Activated naive CD4-positive, alpha-beta T cell treated with anti-CD3 and anti-CD28 coated beads for 36 hours (primary cell): ENCODE measurements at regions not wholly inside any gene's neighbourhood (a gene's known extent, or its start where the extent isn't known, plus 50 kb on each side); places are given as distances from the start of the nearest gene placed in this dataset.

Experiments
- CTCF ChIA-PET: fragments of 350-600 bp; sonication (Branson Sonifier 250); formaldehyde crosslinking; loops from one replicate; lab custom pipeline; 2021; ENCODE audit warnings: antibody characterized with exemption; lab: Charles Lee
- DNase-seq: peaks from one replicate; pipeline ENCODE4 v3.0.0-alpha.2; 2020
- H3K27ac Mint-ChIP-seq: one replicate; pipeline ENCODE4 v1.8.0; 2021; ENCODE audit warnings: mild to moderate bottlenecking, mixed read lengths
- H3K27me3 Mint-ChIP-seq: one replicate; pipeline ENCODE4 v1.8.0; 2021; ENCODE audit warnings: low read depth, mixed read lengths
- H3K36me3 Mint-ChIP-seq: one replicate; pipeline ENCODE4 v1.8.0; 2021; ENCODE audit warnings: low read depth, mixed read lengths
- H3K4me1 Mint-ChIP-seq: one replicate; pipeline ENCODE4 v1.8.0; 2021; ENCODE audit warnings: low read depth, mixed read lengths
- H3K4me3 Mint-ChIP-seq: one replicate; pipeline ENCODE4 v1.8.0; 2021; ENCODE audit warnings: mild to moderate bottlenecking, moderate library complexity, mixed read lengths
- H3K9me3 Mint-ChIP-seq: one replicate; pipeline ENCODE4 v1.8.0; 2021; ENCODE audit warnings: mixed read lengths
- intact Hi-C: fragments of 100-400 bp; cut with micrococcal nuclease; formaldehyde crosslinking; loops from one replicate; pipeline ENCODE4 v1.15.1; 2023

DNA sequence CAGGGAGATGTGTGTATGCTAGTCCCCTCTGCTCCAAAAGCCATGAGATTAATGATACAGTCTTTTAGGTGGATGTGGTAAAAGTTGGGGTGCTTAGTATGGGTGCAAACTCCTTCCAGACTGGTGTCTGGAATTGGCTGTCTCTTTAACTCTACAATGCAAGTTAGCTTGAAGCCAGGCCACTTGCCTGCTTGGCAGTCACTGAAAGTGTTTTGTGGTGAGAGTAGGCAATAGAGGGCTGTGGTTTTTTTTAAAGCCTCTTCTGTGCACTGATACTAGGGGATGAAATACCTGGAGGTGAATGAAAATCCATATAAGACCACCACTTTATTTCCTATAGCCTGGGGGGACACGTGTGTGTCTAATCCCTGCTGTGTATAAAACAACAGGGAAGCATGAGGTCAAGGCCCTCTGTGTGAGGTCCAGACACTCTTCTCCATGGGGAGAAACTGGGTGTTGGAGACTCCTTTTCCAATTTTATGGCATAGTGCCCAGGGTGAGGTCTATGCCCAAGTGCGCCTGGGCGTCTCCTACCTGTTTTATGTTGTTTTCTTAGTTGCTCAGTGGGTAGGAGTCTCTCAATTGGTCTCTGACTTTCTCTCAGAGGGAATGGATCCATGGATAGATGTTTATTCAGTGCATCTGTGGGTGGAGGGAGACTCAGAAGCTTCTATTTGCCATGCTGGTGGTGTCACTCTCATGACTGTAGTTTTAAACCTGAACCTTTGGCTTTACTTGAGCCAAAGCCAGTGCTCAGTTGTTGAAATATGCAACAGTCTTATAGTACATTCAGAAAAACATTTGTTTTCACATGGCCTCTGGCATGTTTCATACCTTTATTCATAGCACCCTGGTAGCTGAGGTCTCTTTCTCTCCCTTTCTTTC, 327.8 kb upstream of the ATP11B start:
- CTCF ChIA-PET = no interaction called here
- H3K27ac Mint-ChIP-seq = no peak overlapping the region

DNA sequence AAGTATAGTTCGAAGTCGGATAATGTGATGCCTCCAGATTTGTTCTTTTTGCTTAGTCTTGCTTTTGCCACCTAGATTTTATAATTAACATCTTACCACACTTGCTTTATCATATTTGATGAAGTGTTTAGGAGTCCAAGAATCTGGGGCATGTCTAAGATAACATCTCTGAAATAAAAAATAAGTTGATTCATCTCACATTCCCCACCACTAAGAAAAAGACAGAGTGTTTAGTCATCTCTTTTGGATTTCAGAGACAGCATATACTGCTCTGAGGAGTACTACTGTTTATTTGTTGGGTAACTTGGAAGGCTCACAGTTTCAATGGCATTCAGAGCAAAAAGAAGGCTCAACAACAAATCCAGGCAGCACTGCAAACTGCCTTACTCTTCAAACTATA, 324.2 kb upstream of the ATP11B start:
- no peak for DNase-seq
- Mint-ChIP-seq H3K4me3 (no peak overlapping the region), H3K27ac (no peak overlapping the region), H3K9me3 (no peaks in the 10 kb centered on the region), H3K27me3 (no peaks in the 10 kb centered on the region), H3K4me1 (no peaks in the 10 kb centered on the region), H3K36me3 (no peaks in the 10 kb centered on the region)
- CTCF ChIA-PET = no interaction called here
- intact Hi-C loops = no loop called here

More for the DNA sequence above, 327.8 kb upstream of the ATP11B start:
- H3K4me3 Mint-ChIP-seq = no peak overlapping the region
- no peaks in the 10 kb centered on the region for H3K36me3 Mint-ChIP-seq
- no peaks in the 10 kb centered on the region for H3K4me1 Mint-ChIP-seq
- H3K9me3 Mint-ChIP-seq = no peaks in the 10 kb centered on the region
- no peak for DNase-seq
- intact Hi-C loops = no loop called here
- peaks cover 3% of the 10 kb centered on the region for H3K27me3 Mint-ChIP-seq

DNA sequence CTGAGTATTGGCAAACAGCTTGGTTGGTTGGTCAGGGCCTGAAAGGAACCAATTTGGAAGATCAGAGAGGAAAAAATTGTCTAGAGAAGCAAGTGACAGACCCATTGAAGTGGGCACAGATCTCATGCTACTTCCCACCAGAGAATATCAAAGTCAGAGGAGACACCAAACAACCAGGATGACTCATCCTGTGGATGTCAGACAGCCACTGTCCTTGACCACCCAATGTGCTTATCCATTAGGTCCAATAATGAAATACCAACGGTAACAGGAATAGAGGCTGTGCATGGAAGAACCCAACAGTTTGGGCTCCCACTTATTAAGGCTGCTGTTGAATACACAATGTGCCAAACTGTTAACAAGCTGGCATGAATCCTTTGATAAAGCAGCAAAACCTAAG, 323.1 kb upstream of the ATP11B start:
- Mint-ChIP-seq H3K27ac (no peak overlapping the region), H3K27me3 (no peaks in the 10 kb centered on the region), H3K36me3 (no peaks in the 10 kb centered on the region), H3K4me3 (no peak overlapping the region), H3K4me1 (no peaks in the 10 kb centered on the region), H3K9me3 (no peaks in the 10 kb centered on the region)
- CTCF ChIA-PET = no interaction called here
- intact Hi-C loops = no loop called here
- DNase-seq = no peak

DNA sequence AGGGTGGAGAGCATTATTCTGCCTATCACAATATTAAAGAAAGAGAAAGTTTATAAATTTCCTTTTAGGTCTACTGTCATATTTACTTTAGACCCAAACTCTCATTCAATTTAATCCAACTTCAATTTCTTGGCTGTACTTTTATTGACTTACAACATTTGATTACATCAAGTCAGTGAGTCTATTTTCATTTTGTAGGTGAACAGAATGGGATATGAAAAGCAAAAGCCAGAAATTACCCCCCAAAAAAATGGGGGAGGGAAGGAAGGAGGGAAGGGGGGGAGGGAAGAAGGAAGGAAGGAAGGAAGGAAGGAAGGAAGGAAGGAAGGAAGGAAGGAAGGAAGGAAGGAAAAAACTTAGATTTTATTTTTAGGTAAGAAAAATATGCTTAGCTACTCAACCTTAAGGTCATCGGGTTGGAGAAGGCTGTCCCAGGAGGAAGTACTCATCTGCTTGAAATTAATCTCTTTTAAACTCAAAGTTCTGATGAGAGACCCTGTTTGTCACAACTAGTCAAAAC, 320.1 kb upstream of the ATP11B start:
- Mint-ChIP-seq H3K36me3 (no peaks in the 10 kb centered on the region), H3K4me1 (no peaks in the 10 kb centered on the region), H3K27ac (no peak overlapping the region), H3K4me3 (no peak overlapping the region), H3K27me3 (no peaks in the 10 kb centered on the region), H3K9me3 (no peaks in the 10 kb centered on the region)
- DNase-seq = no peak
- intact Hi-C loops = no loop called here
- CTCF ChIA-PET = no interaction called here

DNA sequence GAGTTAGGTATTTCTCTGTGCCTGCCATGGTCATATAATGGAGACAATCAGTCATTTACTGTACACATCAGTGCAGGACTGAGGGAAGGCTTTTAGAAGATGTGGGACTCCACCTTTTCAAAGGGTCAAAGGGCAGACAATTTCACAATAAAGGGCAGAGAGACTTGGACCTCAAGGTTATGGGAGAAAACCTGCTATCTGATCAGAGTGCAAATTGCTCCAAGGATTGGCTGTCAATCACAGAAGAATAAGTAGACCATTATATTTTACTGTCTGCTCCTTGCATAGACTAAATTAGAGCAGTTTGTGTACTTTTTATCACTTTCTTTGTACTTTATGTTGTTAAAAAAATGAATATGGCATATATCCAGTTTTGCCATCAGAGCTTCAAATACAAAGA, 314.9 kb upstream of the ATP11B start:
- H3K4me1 Mint-ChIP-seq = no peaks in the 10 kb centered on the region
- no peaks in the 10 kb centered on the region for H3K27me3 Mint-ChIP-seq
- no peaks in the 10 kb centered on the region for H3K9me3 Mint-ChIP-seq
- no peak for DNase-seq
- no peak overlapping the region for H3K27ac Mint-ChIP-seq
- H3K4me3 Mint-ChIP-seq = no peak overlapping the region
- CTCF ChIA-PET = no interaction called here
- H3K36me3 Mint-ChIP-seq = no peaks in the 10 kb centered on the region
- intact Hi-C loops = no loop called here

DNA sequence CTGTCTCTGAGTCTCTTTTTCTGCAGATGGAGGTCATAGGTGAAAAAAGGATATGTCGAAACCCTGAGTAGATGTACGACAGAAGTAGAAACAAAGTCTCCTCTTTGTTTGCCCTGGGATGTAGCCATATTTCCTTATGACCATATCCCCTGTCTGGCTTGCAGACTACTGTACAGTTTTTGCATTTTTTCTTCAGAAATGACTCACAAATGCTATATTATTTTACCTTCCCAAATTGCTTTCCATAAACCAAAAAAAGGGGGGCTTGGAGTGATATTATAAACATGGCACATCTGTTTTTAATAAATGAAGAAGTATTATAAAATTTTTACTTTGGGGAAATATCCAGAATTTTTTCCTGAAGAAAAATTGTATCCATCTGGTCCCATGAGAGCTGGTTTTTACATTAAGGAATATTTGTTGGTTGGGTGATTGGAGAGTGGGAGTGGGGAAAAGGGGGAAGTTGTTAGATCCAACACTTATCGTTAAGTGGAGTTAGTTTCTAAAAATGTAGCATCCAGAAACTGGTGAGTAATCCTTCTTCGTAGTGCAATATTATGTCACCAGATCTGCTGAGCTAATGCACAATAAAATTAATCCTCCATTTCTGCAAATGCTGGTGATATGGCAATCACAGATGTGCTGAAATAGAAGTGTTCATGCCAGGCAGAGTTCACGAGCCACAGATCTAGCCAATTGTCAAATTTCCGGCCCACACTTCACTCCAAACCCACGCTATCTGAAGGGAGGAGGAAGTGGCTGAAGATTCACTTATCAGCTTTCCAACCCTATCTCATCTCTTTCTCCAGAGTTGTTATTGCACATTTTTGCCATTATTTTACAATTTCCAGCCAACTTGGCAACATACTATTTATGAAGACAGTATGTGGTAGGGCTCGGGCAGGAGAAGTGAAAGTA, 313.6 kb upstream of the ATP11B start:
- no peaks in the 10 kb centered on the region for H3K36me3 Mint-ChIP-seq
- H3K9me3 Mint-ChIP-seq = no peaks in the 10 kb centered on the region
- intact Hi-C loops = no loop called here
- no peak for DNase-seq
- no peaks in the 10 kb centered on the region for H3K4me1 Mint-ChIP-seq
- no peak overlapping the region for H3K27ac Mint-ChIP-seq
- H3K27me3 Mint-ChIP-seq = no peaks in the 10 kb centered on the region
- H3K4me3 Mint-ChIP-seq = no peak overlapping the region
- CTCF ChIA-PET = no interaction called here

DNA sequence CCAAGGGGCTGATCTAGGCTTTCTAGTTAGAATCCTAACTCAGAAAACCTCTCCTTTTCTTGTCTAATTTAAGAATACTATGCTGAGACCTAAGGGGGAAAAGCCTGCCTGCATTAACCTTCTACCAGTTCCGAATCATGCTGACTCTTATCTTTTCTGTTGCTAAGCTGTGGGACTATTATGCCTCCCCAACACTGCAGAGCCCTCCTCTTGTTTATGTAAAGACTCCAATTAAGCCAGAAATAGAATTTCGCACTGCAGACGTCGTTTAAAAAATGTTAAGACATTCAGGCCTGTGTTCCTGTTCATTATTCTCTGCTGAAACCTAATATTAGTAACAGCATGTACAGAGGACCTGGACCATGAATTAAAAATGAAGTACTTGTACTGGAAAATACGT, 310.6 kb upstream of the ATP11B start:
- H3K27ac Mint-ChIP-seq = no peak overlapping the region
- intact Hi-C loops = no loop called here
- no peaks in the 10 kb centered on the region for H3K9me3 Mint-ChIP-seq
- H3K4me3 Mint-ChIP-seq = no peak overlapping the region
- H3K27me3 Mint-ChIP-seq = no peaks in the 10 kb centered on the region
- DNase-seq = no peak
- no peaks in the 10 kb centered on the region for H3K36me3 Mint-ChIP-seq
- CTCF ChIA-PET = interaction anchor here (0.7 kb wide), 1 partner anchor 83 kb away, joined by 4 read pairs; no protein-coding TSS in a partner anchor
- no peaks in the 10 kb centered on the region for H3K4me1 Mint-ChIP-seq

DNA sequence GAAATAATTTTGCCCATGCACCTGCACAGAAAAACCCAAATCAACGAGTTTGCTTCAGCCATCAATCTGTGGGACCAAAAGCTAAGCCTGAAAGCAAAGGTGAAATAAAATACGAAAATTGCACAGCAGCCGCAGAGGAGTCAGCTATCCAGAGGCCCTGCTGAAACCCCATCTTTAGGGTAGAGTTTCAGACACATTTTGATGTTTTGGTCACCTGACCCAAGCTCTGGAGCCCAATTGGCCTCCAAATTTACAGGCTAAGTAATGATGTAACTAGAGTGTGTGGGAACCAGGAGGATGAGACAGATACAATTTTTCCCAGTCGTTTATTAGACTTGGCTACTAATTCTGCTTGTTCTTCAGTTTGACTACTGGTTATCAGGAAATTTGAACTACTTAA, 308.6 kb upstream of the ATP11B start:
- no peak for DNase-seq

DNA sequence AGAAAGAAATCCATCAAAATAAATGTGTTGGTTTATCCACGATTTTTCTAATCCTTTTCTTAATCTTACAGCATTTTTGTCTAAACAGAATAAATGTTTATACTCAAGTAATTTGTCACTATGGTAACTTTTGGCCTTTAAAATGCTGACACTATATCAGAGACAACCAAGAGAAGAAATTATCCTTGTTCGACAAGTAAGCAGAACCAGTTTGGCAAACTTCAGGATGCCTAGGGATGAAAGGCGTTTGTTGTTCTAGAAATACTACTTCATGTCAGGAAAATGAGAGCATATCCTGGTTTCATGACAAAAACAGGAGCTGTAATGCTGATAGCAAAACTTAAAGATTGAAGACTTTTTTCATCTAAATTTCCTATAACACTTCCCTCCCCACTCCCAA, 308.0 kb upstream of the ATP11B start:
- CTCF ChIA-PET = no interaction called here
- H3K27ac Mint-ChIP-seq = no peak overlapping the region
- no peak overlapping the region for H3K4me3 Mint-ChIP-seq

More for the DNA sequence above, 308.6 kb upstream of the ATP11B start:
- Mint-ChIP-seq H3K27me3 (no peaks in the 10 kb centered on the region), H3K4me1 (no peaks in the 10 kb centered on the region), H3K36me3 (no peaks in the 10 kb centered on the region), H3K27ac (no peak overlapping the region), H3K9me3 (no peaks in the 10 kb centered on the region), H3K4me3 (no peak overlapping the region)
- intact Hi-C loops = no loop called here
- CTCF ChIA-PET = no interaction called here

DNA sequence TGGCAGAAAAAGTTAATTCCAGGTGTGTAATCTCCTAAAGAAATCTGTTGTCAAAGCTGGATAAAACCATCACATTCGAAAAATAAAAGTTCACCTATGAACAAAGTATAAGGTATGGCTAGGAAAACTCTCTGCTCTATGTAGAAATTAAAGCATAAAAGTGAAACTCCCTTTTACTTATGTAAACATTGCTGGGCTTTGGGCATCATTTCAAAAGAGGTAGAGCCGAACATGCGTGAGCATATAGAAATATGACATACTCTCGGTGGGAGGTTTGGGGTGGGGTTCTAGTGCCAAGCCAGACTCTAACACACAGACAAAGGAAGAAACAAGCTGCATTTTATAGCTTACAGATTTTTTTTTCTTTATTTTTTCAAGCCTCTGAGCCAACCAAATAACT, 306.8 kb upstream of the ATP11B start:
- Mint-ChIP-seq H3K9me3 (no peaks in the 10 kb centered on the region), H3K36me3 (no peaks in the 10 kb centered on the region), H3K27me3 (no peaks in the 10 kb centered on the region), H3K27ac (no peak overlapping the region), H3K4me1 (no peaks in the 10 kb centered on the region), H3K4me3 (no peak overlapping the region)
- CTCF ChIA-PET = interaction anchor here (0.6 kb wide), 1 partner anchor 332 kb away, joined by 4 read pairs; no protein-coding TSS in a partner anchor
- intact Hi-C loops = no loop called here
- no peak for DNase-seq

More for the DNA sequence above, 308.0 kb upstream of the ATP11B start:
- Mint-ChIP-seq H3K36me3 (no peaks in the 10 kb centered on the region), H3K9me3 (no peaks in the 10 kb centered on the region), H3K27me3 (no peaks in the 10 kb centered on the region), H3K4me1 (no peaks in the 10 kb centered on the region)
- intact Hi-C loops = no loop called here
- DNase-seq = no peak

DNA sequence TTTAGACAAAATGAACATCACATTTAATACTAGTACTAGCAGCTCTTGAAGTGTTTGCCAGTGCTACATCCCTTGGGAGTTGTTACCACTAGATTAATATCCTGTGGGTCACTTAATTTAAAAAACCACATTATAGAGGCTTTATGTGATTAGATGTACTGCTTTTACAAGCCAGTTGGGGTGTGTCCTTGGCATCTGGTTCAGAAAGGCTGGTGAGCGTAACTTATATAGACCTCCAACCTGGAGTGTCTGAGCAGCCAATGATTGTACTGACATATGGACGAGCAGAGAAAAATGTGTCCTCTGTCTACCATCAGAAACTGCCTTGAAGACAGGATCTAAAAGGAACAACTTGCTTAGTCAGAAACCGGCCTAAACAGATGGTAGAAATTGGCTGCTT, 306.2 kb upstream of the ATP11B start:
- H3K27ac Mint-ChIP-seq = no peak overlapping the region
- H3K9me3 Mint-ChIP-seq = no peaks in the 10 kb centered on the region
- intact Hi-C loops = no loop called here
- H3K4me3 Mint-ChIP-seq = no peak overlapping the region
- no peaks in the 10 kb centered on the region for H3K4me1 Mint-ChIP-seq
- no peaks in the 10 kb centered on the region for H3K36me3 Mint-ChIP-seq
- H3K27me3 Mint-ChIP-seq = no peaks in the 10 kb centered on the region
- DNase-seq = no peak
- CTCF ChIA-PET = no interaction called here

DNA sequence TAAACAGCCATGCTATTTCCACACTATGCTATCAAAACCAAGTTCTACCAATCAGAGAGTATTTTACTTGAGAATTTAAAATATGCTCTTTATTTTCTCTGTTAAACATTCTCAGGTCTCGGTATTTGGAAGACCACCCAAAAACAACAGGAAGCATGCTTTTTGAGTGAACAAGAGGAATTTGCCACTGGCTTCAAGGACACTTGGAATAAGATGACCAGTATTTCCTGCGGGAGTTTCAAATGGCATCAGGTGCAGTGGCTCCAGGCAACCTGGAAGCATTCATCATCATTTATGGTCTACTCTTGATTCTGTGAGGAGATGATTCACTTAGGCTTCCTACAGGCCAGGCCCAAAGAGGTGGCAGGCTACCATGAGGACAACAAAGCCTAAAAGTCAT, 305.7 kb upstream of the ATP11B start:
- Mint-ChIP-seq H3K36me3 (no peaks in the 10 kb centered on the region), H3K4me1 (no peaks in the 10 kb centered on the region), H3K27ac (no peak overlapping the region), H3K4me3 (no peak overlapping the region), H3K27me3 (no peaks in the 10 kb centered on the region), H3K9me3 (no peaks in the 10 kb centered on the region)
- CTCF ChIA-PET = no interaction called here
- intact Hi-C loops = no loop called here
- no peak for DNase-seq
